ENCODE measurements at regions not wholly inside any gene's neighbourhood (a gene's known extent, or its start where the extent isn't known, plus 50 kb on each side); places are given as distances from the start of the nearest gene placed in this dataset.

GRCh38 chr20:57782631-57783041 lies 72.8 kb upstream of the PMEPA1 start:
- TF ChIP-seq CTCF (conservative IDR thresholded peaks at IDR 0.05; ENCODE audit: low read length) (no peak), EZH2phosphoT487 (IDR thresholded peaks at IDR 0.05; ENCODE audit: borderline replicate concordance, low read depth, low read length) (no peak)

Measured in OCI-LY7 (cell line).